SK-N-SH treated with all-trans-retinoic acid at 6 μM for 48 hours (cell line): ENCODE measurements at regions not wholly inside any gene's neighbourhood (a gene's known extent, or its start where the extent isn't known, plus 50 kb on each side); places are given as distances from the start of the nearest gene placed in this dataset.

ENCODE experiments used
- BACH2 ChIP-seq: fragments of 250-450 bp; sonication (Bioruptor Pico); IDR thresholded peaks from 2 replicates; pipeline ENCODE4 v1.9.0; 2021; ENCODE audit warnings: mild to moderate bottlenecking, borderline replicate concordance
- CSRNP3 ChIP-seq: fragments of 250-450 bp; sonication (Bioruptor Pico); IDR thresholded peaks from 2 replicates; pipeline ENCODE4 v1.5.1; 2021; ENCODE audit warnings: mild to moderate bottlenecking, moderate library complexity
- ESRRG ChIP-seq: fragments of 250-450 bp; sonication (Bioruptor Pico); IDR thresholded peaks from 2 replicates; pipeline ENCODE4 v1.6.1; 2021; ENCODE audit warnings: mild to moderate bottlenecking
- POU6F1 ChIP-seq: fragments of 250-450 bp; sonication (Bioruptor Pico); IDR thresholded peaks from 2 replicates; pipeline ENCODE4 v1.8.0; 2021; ENCODE audit warnings: low read depth, mild to moderate bottlenecking, moderate library complexity, borderline replicate concordance
- PPARA ChIP-seq: fragments of 250-450 bp; sonication (Bioruptor Pico); IDR thresholded peaks from 2 replicates; pipeline ENCODE4 v1.5.0; 2020; ENCODE audit warnings: mild to moderate bottlenecking, borderline replicate concordance
- RARB ChIP-seq: fragments of 250-450 bp; sonication (Bioruptor Pico); IDR thresholded peaks from 2 replicates; pipeline ENCODE4 v1.8.0; 2021; ENCODE audit warnings: mild to moderate bottlenecking, moderate library complexity
- TCF4 ChIP-seq: fragments of 250-450 bp; sonication (Bioruptor Pico); IDR thresholded peaks from 2 replicates; pipeline ENCODE4 v1.8.0; 2021; ENCODE audit warnings: mild to moderate bottlenecking, moderate library complexity, borderline replicate concordance
- ZFP30 ChIP-seq: fragments of 450-650 bp; formaldehyde crosslinking; IDR thresholded peaks from 2 replicates; pipeline ENCODE4 v1.5.0; 2022; ENCODE audit warnings: mild to moderate bottlenecking, moderate library complexity

DNA sequence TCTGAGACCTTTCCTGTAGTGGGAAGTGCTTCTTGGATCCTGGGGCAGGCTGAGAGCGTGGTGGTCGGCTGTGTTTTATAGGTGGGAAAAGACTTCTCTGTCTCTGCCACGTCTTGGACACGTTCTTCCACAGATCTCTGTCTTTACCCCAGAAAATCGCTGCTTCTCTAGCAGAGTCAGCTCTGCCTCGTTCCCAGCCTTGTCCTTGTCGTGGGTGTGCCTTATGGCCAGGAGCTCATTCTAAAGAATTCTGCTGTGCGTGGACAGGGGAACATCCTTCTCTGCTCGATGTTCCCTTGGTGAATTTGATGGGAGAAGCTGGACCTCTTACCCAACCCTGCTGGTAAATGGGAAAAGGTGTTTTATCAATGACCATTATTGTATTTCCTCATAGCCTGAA is 433.1 kb upstream of the C2CD4B start:
- no peak for TF ChIP-seq PPARA (CRISPR knock-in tag)
- no peak for TF ChIP-seq RARB (CRISPR knock-in tag)
- no peak for TF ChIP-seq ZFP30
- TF ChIP-seq POU6F1 (CRISPR knock-in tag) = no peak
- TF ChIP-seq TCF4 (CRISPR knock-in tag) = no peak
- no peak for TF ChIP-seq BACH2 (CRISPR knock-in tag)
- no peak for TF ChIP-seq CSRNP3 (CRISPR knock-in tag)
- no peak for TF ChIP-seq ESRRG
